PC-9 (cell line): ENCODE measurements at regions not wholly inside any gene's neighbourhood (a gene's known extent, or its start where the extent isn't known, plus 50 kb on each side); places are given as distances from the start of the nearest gene placed in this dataset.

ENCODE experiments used
- BruUV-seq: library from RNA; stranded (reverse); fragments of 400-500 nt; replicated peaks from 2 replicates; lab custom pipeline; 2021; lab: Mats Ljungman, UMichigan
- CTCF ChIA-PET: fragments of 300-600 bp; sonication (Branson Sonifier 250); formaldehyde crosslinking; loops from one replicate; lab custom pipeline; 2022; ENCODE audit warnings: antibody characterized with exemption; lab: Charles Lee
- POLR2A ChIA-PET: fragments of 300-600 bp; sonication (Branson Sonifier 250); formaldehyde crosslinking; loops from one replicate; lab custom pipeline; 2022; ENCODE audit warnings: antibody characterized with exemption; ENCODE audit not compliant: unreplicated experiment; lab: Charles Lee
- DNase-seq, 2 experiments: peaks; one replicate each; pipeline versions ENCODE4 v3.0.0 to v3.0.0-alpha.2; 2015 to 2022; ENCODE audit warnings: mixed read lengths in 1 of 2
- H2AFZ ChIP-seq: fragments of 200-600 bp; sonication (generic); 2 replicates; pipeline ENCODE4 v1.8.1; 2017; ENCODE audit warnings: antibody characterized with exemption
- H3F3A ChIP-seq: fragments of 200-600 bp; sonication (generic); 2 replicates; pipeline ENCODE4 v1.8.1; 2017; ENCODE audit warnings: antibody characterized with exemption, mild to moderate bottlenecking, low read depth; ENCODE audit not compliant: insufficient read depth
- H3K27ac ChIP-seq: fragments of 200-600 bp; sonication (generic); 2 replicates; pipeline ENCODE4 v1.6.1; 2016; ENCODE audit warnings: mixed run types
- H3K27me3 ChIP-seq: fragments of 200-600 bp; sonication (generic); 2 replicates; pipeline ENCODE4 v1.6.1; 2016; ENCODE audit warnings: low read depth, mixed run types; ENCODE audit not compliant: insufficient read depth
- H3K36me3 ChIP-seq: fragments of 200-600 bp; sonication (generic); 2 replicates; pipeline ENCODE4 v1.6.1; 2016; ENCODE audit warnings: low read depth, mixed run types
- H3K4me1 ChIP-seq: fragments of 200-600 bp; sonication (generic); replicated peaks from 2 replicates; pipeline ENCODE4 v1.6.1; 2016; ENCODE audit warnings: mixed run types; ENCODE audit not compliant: insufficient read depth
- H3K4me2 ChIP-seq: fragments of 200-600 bp; sonication (generic); 2 replicates; pipeline ENCODE4 v1.6.1; 2017; ENCODE audit warnings: mixed run types
- H3K4me3 ChIP-seq: fragments of 200-600 bp; sonication (generic); 2 replicates; pipeline ENCODE4 v1.6.1; 2016; ENCODE audit warnings: mixed run types
- H3K79me2 ChIP-seq: fragments of 200-600 bp; sonication (generic); 2 replicates; pipeline ENCODE4 v1.6.1; 2017; ENCODE audit warnings: low read depth, mixed run types
- H3K9me2 ChIP-seq: fragments of 200-600 bp; sonication (generic); 2 replicates; pipeline ENCODE4 v1.8.1; 2017; ENCODE audit warnings: mild to moderate bottlenecking; ENCODE audit not compliant: insufficient read depth
- H3K9me3 ChIP-seq: fragments of 200-600 bp; sonication (generic); 2 replicates; pipeline ENCODE4 v1.8.1; 2016; ENCODE audit warnings: low read depth; ENCODE audit not compliant: insufficient read depth
- H4K20me1 ChIP-seq: fragments of 200-600 bp; sonication (generic); 2 replicates; pipeline ENCODE4 v1.8.1; 2017; ENCODE audit not compliant: insufficient read depth
- CTCF ChIP-seq: fragments of 200-600 bp; sonication (generic); conservative IDR thresholded peaks from 2 replicates; pipeline ENCODE4 v1.6.1; 2017; ENCODE audit warnings: mixed run types, antibody characterized with exemption, mild to moderate bottlenecking, moderate library complexity
- EZH2 ChIP-seq: fragments of 200-600 bp; sonication (generic); IDR thresholded peaks from 2 replicates; pipeline ENCODE4 v1.8.0; 2017; ENCODE audit warnings: antibody characterized with exemption, low read depth
- intact Hi-C: fragments of 100-400 bp; cut with micrococcal nuclease; formaldehyde crosslinking; loops from one replicate; pipeline ENCODE4 v1.10.0; 2022; ENCODE audit not compliant: unreplicated experiment

DNA sequence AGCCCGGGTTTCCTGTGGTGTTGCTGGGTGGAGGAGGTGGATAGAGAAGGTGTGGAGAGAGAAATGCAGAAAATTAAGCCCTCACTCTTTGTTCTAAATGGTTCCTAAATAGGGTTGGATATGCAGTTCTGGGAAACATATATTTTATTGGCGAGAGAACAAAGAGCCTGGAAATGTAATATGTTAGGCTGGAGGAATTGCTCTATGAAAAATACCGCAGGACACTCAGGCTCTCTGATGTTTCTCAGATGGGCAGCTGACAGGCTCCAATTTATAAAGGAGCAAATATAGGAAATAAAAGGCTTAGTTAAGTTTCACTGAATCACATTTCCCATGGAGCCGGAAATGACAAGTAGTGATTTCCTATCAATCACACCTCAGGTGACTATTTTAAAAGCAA is 428.0 kb downstream of the TMEM135 start:
- Histone ChIP-seq H3K4me1 (no peaks in the 10 kb centered on the region), H2AFZ (no peak overlapping the region), H3K9me3 (no peaks in the 10 kb centered on the region), H3K79me2 (no peaks in the 10 kb centered on the region), H4K20me1 (no peaks in the 10 kb centered on the region), H3K36me3 (no peaks in the 10 kb centered on the region), H3F3A (no peaks in the 10 kb centered on the region), H3K9me2 (no peaks in the 10 kb centered on the region), H3K4me3 (no peak overlapping the region), H3K4me2 (no peak overlapping the region), H3K27ac (no peak overlapping the region), H3K27me3 (no peaks in the 10 kb centered on the region)
- ChIA-PET CTCF (no interaction called here), POLR2A (no interaction called here)
- intact Hi-C loops: no loop called here
- DNase-seq: no peak
- no TSS peak for BruUV-seq
- TF ChIP-seq EZH2 (no peak), CTCF (no peak)

DNA sequence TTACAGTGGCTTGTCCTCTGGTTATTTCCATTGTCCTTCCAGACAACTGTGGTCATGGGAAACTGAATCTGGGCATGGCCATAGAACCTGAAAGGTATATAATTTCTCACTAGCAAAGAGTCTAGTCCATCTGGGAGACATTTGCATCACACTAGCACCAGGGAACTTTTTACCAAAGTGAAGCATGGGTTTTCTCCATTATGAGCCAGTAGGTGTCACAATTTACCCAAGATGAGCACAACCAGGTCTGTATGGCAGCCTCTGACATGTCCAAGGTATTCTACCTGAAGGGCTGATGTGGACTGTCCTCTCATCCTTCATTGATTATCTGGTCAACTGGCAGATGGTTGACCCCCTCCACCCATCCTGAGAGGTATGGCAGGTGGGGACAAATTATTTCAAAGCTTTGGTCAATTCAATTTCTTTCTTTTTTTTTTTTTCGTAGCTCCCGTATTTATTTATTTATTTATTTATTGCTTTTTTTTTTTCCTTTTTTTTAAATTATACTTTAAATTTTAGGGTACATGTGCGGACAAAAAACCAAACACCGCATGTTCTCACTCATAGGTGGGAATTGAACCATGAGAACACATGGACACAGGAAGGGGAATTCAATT is 425.9 kb downstream of the TMEM135 start:
- H3K9me2 ChIP-seq: no peaks in the 10 kb centered on the region
- no peaks in the 10 kb centered on the region for H3K36me3 ChIP-seq
- no peaks in the 10 kb centered on the region for H3K79me2 ChIP-seq
- POLR2A ChIA-PET: interaction anchor here (0.6 kb wide), 1 partner anchor 36 kb away, joined by 3 read pairs; no protein-coding TSS in a partner anchor
- H3K4me3 ChIP-seq: no peak overlapping the region
- no peak overlapping the region for H3K27ac ChIP-seq
- intact Hi-C loops: loop anchor here (1.0 to 5.0 kb wide), 2 partner anchors 111 to 1081 kb away; no protein-coding TSS in a partner anchor
- H4K20me1 ChIP-seq: no peaks in the 10 kb centered on the region
- peak in 1 of 2 experiments; percentile 3 for DNase-seq
- no peaks in the 10 kb centered on the region for H3K27me3 ChIP-seq
- no TSS peak for BruUV-seq
- H3F3A ChIP-seq: no peaks in the 10 kb centered on the region
- no peaks in the 10 kb centered on the region for H3K9me3 ChIP-seq
- no peak overlapping the region for H2AFZ ChIP-seq
- H3K4me2 ChIP-seq: no peak overlapping the region
- CTCF ChIA-PET: interaction anchor here (0.6 to 0.9 kb wide), 2 partner anchors 113 to 1084 kb away, joined by 5 to 7 read pairs; no protein-coding TSS in a partner anchor
- H3K4me1 ChIP-seq: no peaks in the 10 kb centered on the region
- TF ChIP-seq EZH2 (no peak), CTCF (peak; percentile 66)

GRCh38 chr11:87462171-87462570 is 424.4 kb downstream of the TMEM135 start:
- H3K4me1 ChIP-seq: no peaks in the 10 kb centered on the region
- H3K27ac ChIP-seq: no peak overlapping the region
- DNase-seq: no peak
- H3K4me3 ChIP-seq: no peak overlapping the region
- H3K9me2 ChIP-seq: no peaks in the 10 kb centered on the region
- ChIA-PET POLR2A (no interaction called here), CTCF (no interaction called here)
- H2AFZ ChIP-seq: no peak overlapping the region
- no peaks in the 10 kb centered on the region for H3K9me3 ChIP-seq
- H3K79me2 ChIP-seq: no peaks in the 10 kb centered on the region
- BruUV-seq: no TSS peak
- TF ChIP-seq EZH2 (no peak), CTCF (no peak)
- H3F3A ChIP-seq: no peaks in the 10 kb centered on the region
- no peaks in the 10 kb centered on the region for H4K20me1 ChIP-seq
- H3K4me2 ChIP-seq: no peak overlapping the region
- H3K36me3 ChIP-seq: no peaks in the 10 kb centered on the region
- intact Hi-C loops: loop anchor here (5.0 kb wide), 1 partner anchor 110 kb away; no protein-coding TSS in a partner anchor
- no peaks in the 10 kb centered on the region for H3K27me3 ChIP-seq
